DOHH2 (cell line): ENCODE measurements at regions not wholly inside any gene's neighbourhood (a gene's known extent, or its start where the extent isn't known, plus 50 kb on each side); places are given as distances from the start of the nearest gene placed in this dataset.
"Not testable (repeated sequence)": the region's sequence is repeated elsewhere in the genome, so short reads cannot be mapped to it uniquely, and the experiment has no call there.

Source experiments
- H3F3A ChIP-seq: fragments of 200-600 bp; sonication (generic), shearing (Covaris generic); 2 replicates; pipeline ENCODE4 v1.6.0; 2016; ENCODE audit warnings: antibody characterized with exemption, mild to moderate bottlenecking; ENCODE audit not compliant: control insufficient read depth, insufficient read depth
- H3K27ac ChIP-seq: fragments of 200-600 bp; sonication (generic); 2 replicates; pipeline ENCODE4 v1.5.1; 2014; ENCODE audit warnings: low read depth, mild to moderate bottlenecking, low read length, moderate library complexity
- H3K27me3 ChIP-seq: fragments of 200-600 bp; sonication (generic); 2 replicates; pipeline ENCODE4 v1.6.1; 2014; ENCODE audit warnings: mild to moderate bottlenecking, low read length, mixed read lengths; ENCODE audit not compliant: control insufficient read depth
- H3K36me3 ChIP-seq: fragments of 200-600 bp; sonication (generic); 2 replicates; pipeline ENCODE4 v1.6.1; 2014; ENCODE audit warnings: mild to moderate bottlenecking, low read length, moderate library complexity, mixed read lengths; ENCODE audit not compliant: control insufficient read depth
- H3K4me1 ChIP-seq: fragments of 200-600 bp; sonication (generic); 2 replicates; pipeline ENCODE4 v1.6.1; 2014; ENCODE audit warnings: mild to moderate bottlenecking, low read length, mixed read lengths; ENCODE audit not compliant: control insufficient read depth
- H3K4me2 ChIP-seq: fragments of 200-600 bp; sonication (generic); 2 replicates; pipeline ENCODE4 v1.6.0; 2014; ENCODE audit warnings: mild to moderate bottlenecking, low read length, moderate library complexity
- H3K4me3 ChIP-seq: fragments of 200-600 bp; sonication (generic); 2 replicates; pipeline ENCODE4 v1.5.1; 2014; ENCODE audit warnings: mild to moderate bottlenecking, low read length, mixed read lengths
- H3K79me2 ChIP-seq: fragments of 200-600 bp; sonication (generic); 2 replicates; pipeline ENCODE4 v1.6.1; 2014; ENCODE audit warnings: mild to moderate bottlenecking, low read length, mixed read lengths; ENCODE audit not compliant: control insufficient read depth
- H3K9me2 ChIP-seq: fragments of 200-600 bp; sonication (generic); replicated peaks from 2 replicates; pipeline ENCODE4 v1.6.1; 2014; ENCODE audit warnings: mild to moderate bottlenecking, low read length, mixed read lengths; ENCODE audit not compliant: control insufficient read depth
- H3K9me3 ChIP-seq: fragments of 200-600 bp; sonication (generic); 2 replicates; pipeline ENCODE4 v1.6.1; 2014; ENCODE audit warnings: antibody characterized with exemption, low read length, mixed read lengths; ENCODE audit not compliant: control insufficient read depth, insufficient read depth
- H4K20me1 ChIP-seq: fragments of 200-600 bp; sonication (generic); 2 replicates; pipeline ENCODE4 v1.6.0; 2014; ENCODE audit warnings: low read depth, mild to moderate bottlenecking, antibody characterized with exemption, low read length, moderate library complexity; ENCODE audit not compliant: control insufficient read depth, insufficient read depth
- EZH2phosphoT487 ChIP-seq: fragments of 200-600 bp; sonication (generic); IDR thresholded peaks from 2 replicates; pipeline ENCODE4 v1.6.1; 2017; ENCODE audit warnings: borderline replicate concordance, mild to moderate bottlenecking, antibody characterized with exemption, low read length, moderate library complexity, mixed read lengths
- TF ChIP-seq, protein P1 (sequence below): fragments of 200-600 bp; sonication (generic); IDR thresholded peaks from one replicate; pipeline ENCODE4 v1.5.1; 2014; ENCODE audit warnings: antibody characterized with exemption, mild to moderate bottlenecking, low read depth, low read length; ENCODE audit not compliant: poor library complexity, severe bottlenecking

DNA sequence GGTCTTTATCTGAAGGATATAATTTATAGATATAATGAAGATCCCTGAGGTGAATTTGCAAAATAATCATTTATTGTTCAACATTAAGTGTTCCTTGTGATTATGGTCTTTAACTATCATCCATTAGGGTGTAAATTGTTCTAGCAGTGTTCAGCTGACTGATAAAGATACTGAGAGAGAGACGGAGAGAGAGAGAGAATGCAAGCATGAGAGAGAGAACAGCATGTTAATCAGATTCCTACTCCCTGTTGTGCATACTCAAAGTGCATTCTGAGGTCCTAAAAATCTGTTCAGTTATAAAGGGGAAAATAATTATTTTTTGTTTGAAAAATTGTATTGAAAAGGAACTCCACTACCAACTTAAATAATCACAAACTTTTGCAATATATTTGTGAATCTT is 271.0 kb upstream of the CBLB start:
- H3K27me3 ChIP-seq: no peaks in the 10 kb centered on the region
- H4K20me1 ChIP-seq: no peaks in the 10 kb centered on the region
- H3K9me2 ChIP-seq: no peaks in the 10 kb centered on the region
- no peaks in the 10 kb centered on the region for H3K4me1 ChIP-seq
- H3K9me3 ChIP-seq: peaks cover 4% of the 10 kb centered on the region; the same call in 1 of the 2 replicates
- no peaks in the 10 kb centered on the region for H3K79me2 ChIP-seq
- H3K27ac ChIP-seq: no peak overlapping the region
- no peaks in the 10 kb centered on the region for H3K36me3 ChIP-seq
- TF ChIP-seq, protein P1, sequence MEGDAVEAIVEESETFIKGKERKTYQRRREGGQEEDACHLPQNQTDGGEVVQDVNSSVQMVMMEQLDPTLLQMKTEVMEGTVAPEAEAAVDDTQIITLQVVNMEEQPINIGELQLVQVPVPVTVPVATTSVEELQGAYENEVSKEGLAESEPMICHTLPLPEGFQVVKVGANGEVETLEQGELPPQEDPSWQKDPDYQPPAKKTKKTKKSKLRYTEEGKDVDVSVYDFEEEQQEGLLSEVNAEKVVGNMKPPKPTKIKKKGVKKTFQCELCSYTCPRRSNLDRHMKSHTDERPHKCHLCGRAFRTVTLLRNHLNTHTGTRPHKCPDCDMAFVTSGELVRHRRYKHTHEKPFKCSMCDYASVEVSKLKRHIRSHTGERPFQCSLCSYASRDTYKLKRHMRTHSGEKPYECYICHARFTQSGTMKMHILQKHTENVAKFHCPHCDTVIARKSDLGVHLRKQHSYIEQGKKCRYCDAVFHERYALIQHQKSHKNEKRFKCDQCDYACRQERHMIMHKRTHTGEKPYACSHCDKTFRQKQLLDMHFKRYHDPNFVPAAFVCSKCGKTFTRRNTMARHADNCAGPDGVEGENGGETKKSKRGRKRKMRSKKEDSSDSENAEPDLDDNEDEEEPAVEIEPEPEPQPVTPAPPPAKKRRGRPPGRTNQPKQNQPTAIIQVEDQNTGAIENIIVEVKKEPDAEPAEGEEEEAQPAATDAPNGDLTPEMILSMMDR: no peak
- no peak for TF ChIP-seq EZH2phosphoT487
- H3K4me2 ChIP-seq: no peak overlapping the region
- H3F3A ChIP-seq: no peaks in the 10 kb centered on the region
- no peak overlapping the region for H3K4me3 ChIP-seq

DNA sequence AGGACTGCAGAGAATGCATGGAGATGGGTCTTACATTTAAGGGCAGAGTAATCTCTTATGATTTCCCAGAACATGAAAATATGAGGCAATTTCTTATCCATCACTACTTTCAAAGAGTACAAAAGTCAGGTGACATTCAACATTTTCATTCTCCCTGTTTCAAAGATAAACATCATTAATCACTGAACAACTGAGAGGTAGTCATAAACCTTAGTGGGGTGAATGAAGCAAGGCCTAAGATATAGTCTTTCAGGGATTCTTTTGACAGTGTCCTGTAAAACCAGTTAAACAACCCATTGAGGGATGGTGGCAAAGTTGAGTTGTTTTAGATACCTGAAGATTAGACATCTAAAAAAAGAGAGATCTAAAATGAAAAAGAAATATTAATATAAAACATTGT is 271.6 kb upstream of the CBLB start:
- TF ChIP-seq, protein P1: no peak
- TF ChIP-seq EZH2phosphoT487: no peak
- Histone ChIP-seq H3K4me2 (no peak overlapping the region), H3K79me2 (no peaks in the 10 kb centered on the region)

DNA sequence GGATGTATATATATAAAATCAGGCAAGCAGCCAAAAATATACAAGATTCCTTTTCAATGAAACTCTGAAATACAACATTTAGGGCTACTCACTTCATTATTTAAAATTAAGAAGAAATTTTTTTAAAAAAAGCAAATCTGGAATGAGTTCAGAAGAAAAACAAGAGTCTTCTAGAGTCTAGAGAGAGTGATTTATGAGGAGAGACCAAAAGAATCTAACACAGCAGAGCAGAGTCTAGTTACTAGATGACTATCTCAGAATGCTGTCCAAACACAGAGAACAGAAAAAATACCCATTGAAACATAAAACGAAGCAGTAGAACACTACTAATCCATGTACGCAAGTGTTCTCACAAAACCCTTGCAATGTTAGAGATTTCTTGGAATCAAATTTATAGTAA is 275.2 kb upstream of the CBLB start:
- TF ChIP-seq, protein P1: no peak
- TF ChIP-seq EZH2phosphoT487: no peak
- H3K79me2 ChIP-seq: no peaks in the 10 kb centered on the region
- H3K4me1 ChIP-seq: no peaks in the 10 kb centered on the region
- H3F3A ChIP-seq: no peaks in the 10 kb centered on the region
- no peaks in the 10 kb centered on the region for H4K20me1 ChIP-seq
- H3K27me3 ChIP-seq: no peaks in the 10 kb centered on the region
- H3K4me3 ChIP-seq: no peak overlapping the region
- H3K9me3 ChIP-seq: no peaks in the 10 kb centered on the region
- H3K27ac ChIP-seq: no peak overlapping the region
- no peaks in the 10 kb centered on the region for H3K9me2 ChIP-seq
- H3K4me2 ChIP-seq: no peak overlapping the region
- no peaks in the 10 kb centered on the region for H3K36me3 ChIP-seq

More for the DNA sequence above, 271.6 kb upstream of the CBLB start:
- no peak overlapping the region for H3K4me3 ChIP-seq
- H3K27me3 ChIP-seq: no peaks in the 10 kb centered on the region
- no peaks in the 10 kb centered on the region for H3K36me3 ChIP-seq
- no peak overlapping the region for H3K27ac ChIP-seq
- no peaks in the 10 kb centered on the region for H3F3A ChIP-seq
- no peaks in the 10 kb centered on the region for H3K9me3 ChIP-seq
- no peaks in the 10 kb centered on the region for H4K20me1 ChIP-seq
- H3K9me2 ChIP-seq: no peaks in the 10 kb centered on the region
- H3K4me1 ChIP-seq: no peaks in the 10 kb centered on the region

DNA sequence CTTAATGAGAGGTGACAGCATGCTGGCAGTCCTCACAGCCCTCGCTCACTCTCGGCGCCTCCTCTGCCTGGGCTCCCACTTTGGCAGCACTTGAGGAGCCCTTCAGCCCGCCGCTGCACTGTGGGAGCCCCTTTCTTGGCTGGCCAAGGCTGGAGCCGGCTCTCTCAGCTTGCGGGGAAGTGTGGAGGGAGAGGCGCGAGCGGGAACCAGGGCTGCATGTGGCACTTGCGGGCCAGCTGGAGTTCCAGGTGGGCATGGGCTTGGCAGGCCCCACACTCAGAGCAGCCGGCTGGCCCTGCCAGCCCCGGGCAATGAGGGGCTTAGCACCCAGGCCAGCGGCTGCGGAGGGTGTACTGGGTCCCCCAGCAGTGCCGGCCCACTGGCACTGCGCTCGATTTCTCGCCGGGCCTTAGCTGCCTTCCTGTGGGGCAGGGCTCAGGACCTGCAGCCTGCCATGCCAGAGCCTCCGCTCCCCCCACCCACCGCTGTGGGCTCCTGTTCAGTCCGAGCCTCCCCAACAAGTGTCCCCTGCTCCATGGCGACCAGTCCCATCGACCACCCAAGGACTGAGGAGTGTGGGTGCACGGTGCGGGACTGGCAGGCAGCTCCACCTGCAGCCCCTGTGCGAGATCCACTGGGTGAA is 279.7 kb upstream of the CBLB start:
- H4K20me1 ChIP-seq, H3F3A ChIP-seq, H3K4me2 ChIP-seq, H3K27ac ChIP-seq, H3K36me3 ChIP-seq, H3K4me1 ChIP-seq, H3K79me2 ChIP-seq, H3K9me2 ChIP-seq, H3K9me3 ChIP-seq, H3K4me3 ChIP-seq, H3K27me3 ChIP-seq: not testable (repeated sequence)
